ENCODE measurements at regions not wholly inside any gene's neighbourhood (a gene's known extent, or its start where the extent isn't known, plus 50 kb on each side); places are given as distances from the start of the nearest gene placed in this dataset.
"Not testable (repeated sequence)": the region's sequence is repeated elsewhere in the genome, so short reads cannot be mapped to it uniquely, and the experiment has no call there.

GRCh38 chr6:85002847-85003246, 238.4 kb upstream of the TBX18 start:
- Histone ChIP-seq H3K9me3 (no peaks in the 10 kb centered on the region), H3K4me3 (no peak overlapping the region), H3K36me3 (replicated peaks in 1 of 2; ENCODE audit: insufficient read depth in 1 of 2, low read depth in 2 of 2) (no peaks in the 10 kb centered on the region), H3K27me3 (no peaks in the 10 kb centered on the region), H3K4me1 (no peaks in the 10 kb centered on the region), H3K27ac (no peak overlapping the region)
- no peak for TF ChIP-seq CTCF (IDR thresholded peaks at IDR 0.05)
- no peak for TF ChIP-seq POLR2A (IDR thresholded peaks at IDR 0.05)
- no peak for DNase-seq
- ATAC-seq: no peak
- WGBS, 2 donors: 52 to 66% methylated on average over 3 of the region's 3 CpGs
- intact Hi-C loops (cut with DNase I): no loop called here

- no peaks in the 10 kb centered on the region for H3K4me1 ChIP-seq
- TF ChIP-seq CTCF (IDR thresholded peaks at IDR 0.05) (no peak), POLR2A (IDR thresholded peaks at IDR 0.05) (no peak)
- H3K27me3 ChIP-seq: no peaks in the 10 kb centered on the region
- no peaks in the 10 kb centered on the region for H3K36me3 ChIP-seq (replicated peaks in 1 of 2; ENCODE audit: insufficient read depth in 1 of 2, low read depth in 2 of 2)
- no peak overlapping the region for H3K27ac ChIP-seq
- WGBS, 2 donors: 37 to 44% methylated on average over 2 of the region's 2 CpGs
- intact Hi-C loops (cut with DNase I): no loop called here
- no peaks in the 10 kb centered on the region for H3K9me3 ChIP-seq
- no peak overlapping the region for H3K4me3 ChIP-seq
- ATAC-seq (no peak), DNase-seq (no peak)
These were observed 235.6 kb upstream of the TBX18 start for GRCh38 chr6:85000001-85000400.

GRCh38 chr6:84998223-84998622, 233.8 kb upstream of the TBX18 start:
- intact Hi-C loops (cut with DNase I): no loop called here
- no peak for TF ChIP-seq CTCF (IDR thresholded peaks at IDR 0.05)
- no peak for TF ChIP-seq POLR2A (IDR thresholded peaks at IDR 0.05)
- H3K36me3 ChIP-seq (replicated peaks in 1 of 2; ENCODE audit: insufficient read depth in 1 of 2, low read depth in 2 of 2): no peaks in the 10 kb centered on the region
- no peak for DNase-seq
- H3K27me3 ChIP-seq: no peaks in the 10 kb centered on the region
- H3K4me3 ChIP-seq: no peak overlapping the region
- H3K27ac ChIP-seq: no peak overlapping the region
- no peak for ATAC-seq
- no peaks in the 10 kb centered on the region for H3K4me1 ChIP-seq
- WGBS, 2 donors: 13 to 22% methylated on average over 1 of the region's 1 CpG
- H3K9me3 ChIP-seq: no peaks in the 10 kb centered on the region

GRCh38 chr6:84988766-84989165, 224.4 kb upstream of the TBX18 start:
- 5 to 17% methylated on average over 1 of the region's 1 CpG for WGBS, 2 donors
- H3K36me3 ChIP-seq (replicated peaks in 1 of 2; ENCODE audit: insufficient read depth in 1 of 2, low read depth in 2 of 2); DNase-seq; ATAC-seq; H3K4me1 ChIP-seq; H3K27ac ChIP-seq; H3K9me3 ChIP-seq; H3K27me3 ChIP-seq; intact Hi-C loops (cut with DNase I); H3K4me3 ChIP-seq: not testable (repeated sequence)

- ATAC-seq; H3K27me3 ChIP-seq; H3K36me3 ChIP-seq (replicated peaks in 1 of 2; ENCODE audit: insufficient read depth in 1 of 2, low read depth in 2 of 2); H3K27ac ChIP-seq; H3K4me1 ChIP-seq; H3K4me3 ChIP-seq; H3K9me3 ChIP-seq; DNase-seq; intact Hi-C loops (cut with DNase I): not testable (repeated sequence)
- 75 to 79% methylated on average over 3 of the region's 3 CpGs for WGBS, 2 donors
These were observed 221.1 kb upstream of the TBX18 start for GRCh38 chr6:84985490-84985889.

- ATAC-seq (no peak), DNase-seq (no peak)
- H3K27me3 ChIP-seq: no peaks in the 10 kb centered on the region
- no peak overlapping the region for H3K4me3 ChIP-seq
- TF ChIP-seq CTCF (IDR thresholded peaks at IDR 0.05): no peak
- TF ChIP-seq POLR2A (IDR thresholded peaks at IDR 0.05): no peak
- WGBS, 2 donors: 68 to 84% methylated on average over 1 of the region's 1 CpG
- intact Hi-C loops (cut with DNase I): no loop called here
- H3K36me3 ChIP-seq (replicated peaks in 1 of 2; ENCODE audit: insufficient read depth in 1 of 2, low read depth in 2 of 2): no peaks in the 10 kb centered on the region
- H3K9me3 ChIP-seq: no peaks in the 10 kb centered on the region
- no peak overlapping the region for H3K27ac ChIP-seq
- no peaks in the 10 kb centered on the region for H3K4me1 ChIP-seq
These were observed 215.1 kb upstream of the TBX18 start for GRCh38 chr6:84979541-84979940.
